ENCODE measurements at regions not wholly inside any gene's neighbourhood (a gene's known extent, or its start where the extent isn't known, plus 50 kb on each side); places are given as distances from the start of the nearest gene placed in this dataset.

- CTCF ChIA-PET = no interaction called here
These were observed 517.8 kb downstream of the CDH26 start for GRCh38 chr20:60476045-60476444.

GRCh38 chr20:60477958-60478357 is 519.7 kb downstream of the CDH26 start:
- Histone ChIP-seq H3K27me3 (replicated peaks in 2 of 5; ENCODE audit: control insufficient read depth in 4 of 5, insufficient read depth in 5 of 5, low read length in 4 of 5) (peaks cover 0 to 66% (median 9%) of the 10 kb centered on the region in 5 experiments), H3K4me1 (ENCODE audit: control extremely low read depth in 1 of 4, control insufficient read depth in 4 of 4, insufficient read depth in 4 of 4, low read length in 3 of 4) (peaks cover 0 to 4% (median 0%) of the 10 kb centered on the region in 4 experiments), H3K36me3 (ENCODE audit: control insufficient read depth in 4 of 4, insufficient read depth in 4 of 4, low read length in 3 of 4) (no peaks in the 10 kb centered on the region), H3K9me3 (ENCODE audit: control extremely low read depth in 1 of 5, control insufficient read depth in 4 of 5, insufficient read depth in 2 of 5, low read depth in 1 of 5, low read length in 4 of 5) (no peaks in the 10 kb centered on the region), H3K4me3 (ENCODE audit: control insufficient read depth in 1 of 7, extremely low read depth in 1 of 7, insufficient read depth in 4 of 7, low read depth in 2 of 7, low read length in 6 of 7) (no peak overlapping the region), H3K27ac (ENCODE audit: insufficient read depth in 1 of 2, low read depth in 1 of 2, low read length in 2 of 2, poor library complexity in 1 of 2, severe bottlenecking in 2 of 2) (no peak overlapping the region)
- DNase-seq = peak; percentile 34 to 66 (median 56)
- WGBS (ENCODE audit: insufficient coverage) = 7% methylated on average over 10 of the region's 11 CpGs
- CTCF ChIA-PET = no interaction called here
- POLR2A ChIA-PET = no interaction called here

More at GRCh38 chr20:60476045-60476444, 517.8 kb downstream of the CDH26 start:
- no peak for DNase-seq
- Histone ChIP-seq H3K27me3 (replicated peaks in 2 of 5; ENCODE audit: control insufficient read depth in 4 of 5, insufficient read depth in 5 of 5, low read length in 4 of 5) (peaks cover 0 to 65% (median 9%) of the 10 kb centered on the region in 5 experiments), H3K4me1 (ENCODE audit: control extremely low read depth in 1 of 4, control insufficient read depth in 4 of 4, insufficient read depth in 4 of 4, low read length in 3 of 4) (peaks cover 0 to 4% (median 0%) of the 10 kb centered on the region in 4 experiments), H3K36me3 (ENCODE audit: control insufficient read depth in 4 of 4, insufficient read depth in 4 of 4, low read length in 3 of 4) (no peaks in the 10 kb centered on the region), H3K27ac (ENCODE audit: insufficient read depth in 1 of 2, low read depth in 1 of 2, low read length in 2 of 2, poor library complexity in 1 of 2, severe bottlenecking in 2 of 2) (no peak overlapping the region), H3K9me3 (ENCODE audit: control extremely low read depth in 1 of 5, control insufficient read depth in 4 of 5, insufficient read depth in 2 of 5, low read depth in 1 of 5, low read length in 4 of 5) (no peaks in the 10 kb centered on the region), H3K4me3 (ENCODE audit: control insufficient read depth in 1 of 7, extremely low read depth in 1 of 7, insufficient read depth in 4 of 7, low read depth in 2 of 7, low read length in 6 of 7) (no peak overlapping the region)
- POLR2A ChIA-PET = no interaction called here
- WGBS (ENCODE audit: insufficient coverage) = 98% methylated on average over 4 of the region's 7 CpGs

GRCh38 chr20:60478533-60478932 is 520.3 kb downstream of the CDH26 start:
- 85% methylated on average over 7 of the region's 7 CpGs for WGBS (ENCODE audit: insufficient coverage)
- Histone ChIP-seq H3K4me3 (ENCODE audit: control insufficient read depth in 1 of 7, extremely low read depth in 1 of 7, insufficient read depth in 4 of 7, low read depth in 2 of 7, low read length in 6 of 7) (no peak overlapping the region), H3K9me3 (ENCODE audit: control extremely low read depth in 1 of 5, control insufficient read depth in 4 of 5, insufficient read depth in 2 of 5, low read depth in 1 of 5, low read length in 4 of 5) (no peaks in the 10 kb centered on the region)

GRCh38 chr20:60480950-60481742 is 522.9 kb downstream of the CDH26 start:
- WGBS (ENCODE audit: insufficient coverage) = 88% methylated on average over 24 of the region's 25 CpGs
- Histone ChIP-seq H3K4me3 (ENCODE audit: control insufficient read depth in 1 of 7, extremely low read depth in 1 of 7, insufficient read depth in 4 of 7, low read depth in 2 of 7, low read length in 6 of 7) (no peak overlapping the region), H3K36me3 (ENCODE audit: control insufficient read depth in 4 of 4, insufficient read depth in 4 of 4, low read length in 3 of 4) (no peaks in the 10 kb centered on the region), H3K27ac (ENCODE audit: insufficient read depth in 1 of 2, low read depth in 1 of 2, low read length in 2 of 2, poor library complexity in 1 of 2, severe bottlenecking in 2 of 2) (no peak overlapping the region), H3K9me3 (ENCODE audit: control extremely low read depth in 1 of 5, control insufficient read depth in 4 of 5, insufficient read depth in 2 of 5, low read depth in 1 of 5, low read length in 4 of 5) (no peaks in the 10 kb centered on the region), H3K27me3 (replicated peaks in 2 of 5; ENCODE audit: control insufficient read depth in 4 of 5, insufficient read depth in 5 of 5, low read length in 4 of 5) (peaks cover 0 to 75% (median 8%) of the 10 kb centered on the region in 5 experiments), H3K4me1 (ENCODE audit: control extremely low read depth in 1 of 4, control insufficient read depth in 4 of 4, insufficient read depth in 4 of 4, low read length in 3 of 4) (peaks cover 0 to 4% (median 0%) of the 10 kb centered on the region in 4 experiments)
- DNase-seq = no peak
- ChIA-PET POLR2A (no interaction called here), CTCF (no interaction called here)

More at GRCh38 chr20:60478533-60478932, 520.3 kb downstream of the CDH26 start:
- ChIA-PET POLR2A (no interaction called here), CTCF (no interaction called here)
- H3K4me1 ChIP-seq (ENCODE audit: control extremely low read depth in 1 of 4, control insufficient read depth in 4 of 4, insufficient read depth in 4 of 4, low read length in 3 of 4) = peaks cover 0 to 4% (median 0%) of the 10 kb centered on the region in 4 experiments
- H3K36me3 ChIP-seq (ENCODE audit: control insufficient read depth in 4 of 4, insufficient read depth in 4 of 4, low read length in 3 of 4) = no peaks in the 10 kb centered on the region
- H3K27ac ChIP-seq (ENCODE audit: insufficient read depth in 1 of 2, low read depth in 1 of 2, low read length in 2 of 2, poor library complexity in 1 of 2, severe bottlenecking in 2 of 2) = no peak overlapping the region
- peaks cover 0 to 72% (median 9%) of the 10 kb centered on the region in 5 experiments for H3K27me3 ChIP-seq (replicated peaks in 2 of 5; ENCODE audit: control insufficient read depth in 4 of 5, insufficient read depth in 5 of 5, low read length in 4 of 5)
- DNase-seq = no peak

- H3K4me1 ChIP-seq (ENCODE audit: control extremely low read depth in 1 of 4, control insufficient read depth in 4 of 4, insufficient read depth in 4 of 4, low read length in 3 of 4) = peaks cover 0 to 4% (median 0%) of the 10 kb centered on the region in 4 experiments
- H3K27me3 ChIP-seq (replicated peaks in 2 of 5; ENCODE audit: control insufficient read depth in 4 of 5, insufficient read depth in 5 of 5, low read length in 4 of 5) = peaks cover 0 to 70% (median 7%) of the 10 kb centered on the region in 5 experiments
- CTCF ChIA-PET = no interaction called here
- H3K9me3 ChIP-seq (ENCODE audit: control extremely low read depth in 1 of 5, control insufficient read depth in 4 of 5, insufficient read depth in 2 of 5, low read depth in 1 of 5, low read length in 4 of 5) = no peaks in the 10 kb centered on the region
- no peak overlapping the region for H3K4me3 ChIP-seq (ENCODE audit: control insufficient read depth in 1 of 7, extremely low read depth in 1 of 7, insufficient read depth in 4 of 7, low read depth in 2 of 7, low read length in 6 of 7)
- H3K27ac ChIP-seq (ENCODE audit: insufficient read depth in 1 of 2, low read depth in 1 of 2, low read length in 2 of 2, poor library complexity in 1 of 2, severe bottlenecking in 2 of 2) = no peak overlapping the region
- WGBS (ENCODE audit: insufficient coverage) = 60% methylated on average over 6 of the region's 7 CpGs
- no peaks in the 10 kb centered on the region for H3K36me3 ChIP-seq (ENCODE audit: control insufficient read depth in 4 of 4, insufficient read depth in 4 of 4, low read length in 3 of 4)
- POLR2A ChIA-PET = no interaction called here
- no peak for DNase-seq
These were observed 523.5 kb downstream of the CDH26 start for GRCh38 chr20:60481743-60482133.

GRCh38 chr20:60482221-60483008 is 524.2 kb downstream of the CDH26 start:
- H3K36me3 ChIP-seq (ENCODE audit: control insufficient read depth in 4 of 4, insufficient read depth in 4 of 4, low read length in 3 of 4) = no peaks in the 10 kb centered on the region
- no peak overlapping the region for H3K27ac ChIP-seq (ENCODE audit: insufficient read depth in 1 of 2, low read depth in 1 of 2, low read length in 2 of 2, poor library complexity in 1 of 2, severe bottlenecking in 2 of 2)
- DNase-seq = no peak
- no peaks in the 10 kb centered on the region for H3K9me3 ChIP-seq (ENCODE audit: control extremely low read depth in 1 of 5, control insufficient read depth in 4 of 5, insufficient read depth in 2 of 5, low read depth in 1 of 5, low read length in 4 of 5)
- ChIA-PET CTCF (no interaction called here), POLR2A (no interaction called here)
- H3K4me3 ChIP-seq (ENCODE audit: control insufficient read depth in 1 of 7, extremely low read depth in 1 of 7, insufficient read depth in 4 of 7, low read depth in 2 of 7, low read length in 6 of 7) = no peak overlapping the region
- peaks cover 0 to 64% (median 5%) of the 10 kb centered on the region in 5 experiments for H3K27me3 ChIP-seq (replicated peaks in 2 of 5; ENCODE audit: control insufficient read depth in 4 of 5, insufficient read depth in 5 of 5, low read length in 4 of 5)
- 83% methylated on average over 12 of the region's 16 CpGs for WGBS (ENCODE audit: insufficient coverage)
- H3K4me1 ChIP-seq (ENCODE audit: control extremely low read depth in 1 of 4, control insufficient read depth in 4 of 4, insufficient read depth in 4 of 4, low read length in 3 of 4) = peaks cover 0 to 4% (median 0%) of the 10 kb centered on the region in 4 experiments

- no CpG with 5 or more reads among the region's 1 CpG for WGBS (ENCODE audit: insufficient coverage)
- peaks cover 0 to 61% (median 5%) of the 10 kb centered on the region in 5 experiments for H3K27me3 ChIP-seq (replicated peaks in 2 of 5; ENCODE audit: control insufficient read depth in 4 of 5, insufficient read depth in 5 of 5, low read length in 4 of 5)
- no peak for DNase-seq
- no peak overlapping the region for H3K27ac ChIP-seq (ENCODE audit: insufficient read depth in 1 of 2, low read depth in 1 of 2, low read length in 2 of 2, poor library complexity in 1 of 2, severe bottlenecking in 2 of 2)
- no peak overlapping the region for H3K4me3 ChIP-seq (ENCODE audit: control insufficient read depth in 1 of 7, extremely low read depth in 1 of 7, insufficient read depth in 4 of 7, low read depth in 2 of 7, low read length in 6 of 7)
- H3K36me3 ChIP-seq (ENCODE audit: control insufficient read depth in 4 of 4, insufficient read depth in 4 of 4, low read length in 3 of 4) = no peaks in the 10 kb centered on the region
- H3K4me1 ChIP-seq (ENCODE audit: control extremely low read depth in 1 of 4, control insufficient read depth in 4 of 4, insufficient read depth in 4 of 4, low read length in 3 of 4) = no peaks in the 10 kb centered on the region
- no peaks in the 10 kb centered on the region for H3K9me3 ChIP-seq (ENCODE audit: control extremely low read depth in 1 of 5, control insufficient read depth in 4 of 5, insufficient read depth in 2 of 5, low read depth in 1 of 5, low read length in 4 of 5)
- CTCF ChIA-PET = no interaction called here
- POLR2A ChIA-PET = no interaction called here
These were observed 525.1 kb downstream of the CDH26 start for GRCh38 chr20:60483371-60483770.

All from common myeloid progenitor, CD34-positive (primary cell).